DMS114 treated with DMSO at 0.1 percent for 48 hours (cell line): ENCODE measurements at regions not wholly inside any gene's neighbourhood (a gene's known extent, or its start where the extent isn't known, plus 50 kb on each side); places are given as distances from the start of the nearest gene placed in this dataset.

Experiments
- DNase-seq: peaks from one replicate; lab custom pipeline; 2025; ENCODE audit not compliant: unreplicated experiment; lab: John Stamatoyannopoulos, UW

DNA sequence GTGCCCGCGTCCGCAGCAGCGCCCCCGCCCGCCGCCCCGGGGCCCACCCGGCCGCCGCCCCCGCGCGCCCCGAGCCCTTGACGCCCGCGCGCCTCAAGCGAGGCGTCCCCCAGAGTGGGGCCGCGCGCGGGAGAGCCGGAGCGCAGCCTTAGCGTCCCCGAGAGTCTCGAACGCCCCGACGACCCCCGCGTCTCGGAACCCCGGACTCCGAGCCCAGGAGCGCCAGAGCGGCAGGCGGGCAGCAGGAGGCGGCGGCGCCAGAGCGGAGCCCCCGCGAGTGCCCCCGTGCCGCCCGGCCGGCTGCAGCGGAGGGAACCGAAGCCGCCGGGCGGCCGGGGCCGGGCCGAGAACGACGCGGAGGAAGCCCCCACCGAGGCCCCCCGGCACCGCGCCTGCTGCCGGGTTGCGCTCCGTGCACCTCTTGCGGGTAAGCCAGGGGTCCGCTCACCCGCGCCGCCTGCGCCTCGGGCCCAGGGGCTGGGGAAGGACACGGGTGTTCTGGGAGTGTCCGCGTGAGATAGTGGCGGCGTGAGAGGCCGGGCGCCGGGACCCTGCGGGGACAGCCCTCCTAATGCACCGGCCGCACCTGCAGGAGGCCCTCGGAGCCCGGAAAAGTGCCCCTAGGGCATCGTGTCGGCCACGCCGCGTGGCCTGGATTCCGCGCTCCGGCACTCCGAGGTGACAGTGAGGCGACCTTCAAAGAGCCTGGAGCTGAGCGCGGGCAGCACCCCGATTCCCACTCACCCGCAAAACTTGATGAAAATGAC lies 52.0 kb upstream of the ULK4 start:
- DNase-seq, result no peak

DNA sequence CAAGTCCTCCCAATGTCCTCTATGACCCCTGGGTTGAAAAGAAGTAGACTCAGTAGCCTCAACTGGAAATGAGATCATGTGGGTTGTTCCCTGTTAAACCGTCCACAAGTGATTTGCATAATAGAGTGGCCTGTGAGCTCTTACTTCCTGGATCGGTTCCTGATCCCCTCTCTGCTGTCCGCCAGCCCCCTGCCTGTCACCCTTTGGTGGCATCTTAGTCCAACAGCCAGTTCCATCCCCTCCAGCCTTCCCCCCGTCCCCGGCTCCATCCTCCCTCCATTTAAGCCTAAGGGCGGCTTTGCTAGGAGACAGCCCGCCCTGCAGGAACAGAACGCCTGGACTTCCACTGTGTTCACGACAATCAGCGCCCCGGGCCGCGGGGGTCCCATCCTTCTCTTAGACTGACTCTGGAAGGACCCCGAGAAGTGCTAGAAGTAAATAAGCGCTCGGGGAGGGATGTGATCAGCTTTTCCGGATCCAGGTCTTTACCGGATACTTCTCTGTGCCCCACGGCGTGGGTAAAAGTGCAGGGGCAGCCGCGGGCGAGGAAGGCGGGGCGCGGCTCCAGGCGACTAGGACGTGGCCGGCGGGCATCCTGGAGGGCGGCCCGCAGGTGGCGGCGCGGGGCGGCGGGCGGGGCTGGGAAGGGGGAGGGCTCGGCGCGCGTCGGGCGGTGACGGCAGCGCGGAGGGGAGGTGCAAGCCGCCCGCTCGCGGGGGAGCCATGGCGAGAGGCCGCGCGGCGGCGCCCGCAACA lies 51.2 kb upstream of the ULK4 start:
- DNase-seq, result peak; percentile 14

DNA sequence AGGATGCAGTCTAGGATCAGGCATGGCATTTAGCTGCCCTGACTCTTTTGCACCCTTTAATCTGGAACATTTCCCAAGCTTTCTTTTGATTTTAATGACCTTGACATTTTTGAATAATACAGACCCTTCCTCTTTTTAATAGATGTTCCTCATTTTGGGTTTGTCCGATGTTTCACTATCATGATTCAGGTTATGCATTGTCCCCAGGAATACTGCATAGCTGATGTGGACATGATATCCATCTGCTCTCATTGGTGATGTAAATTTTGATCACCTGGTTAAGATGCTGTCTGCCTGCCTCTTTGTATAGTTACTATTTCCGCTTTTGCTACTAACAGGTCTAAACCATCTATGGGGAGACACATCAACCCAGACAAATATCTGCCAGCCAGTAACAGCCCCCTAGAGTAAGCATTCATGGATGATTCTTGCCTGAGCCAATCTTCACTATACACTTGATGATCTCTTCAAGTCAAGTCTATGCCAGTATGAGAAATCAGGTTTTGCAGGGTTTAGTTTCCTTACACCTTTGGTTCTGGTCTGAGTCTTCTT lies 50.6 kb upstream of the ULK4 start:
- no peak for DNase-seq
